Frontal cortex (tissue), 3 donors: ENCODE measurements at regions not wholly inside any gene's neighbourhood (a gene's known extent, or its start where the extent isn't known, plus 50 kb on each side); places are given as distances from the start of the nearest gene placed in this dataset.

ENCODE experiments used
- DNase-seq, 2 donors: peaks; one replicate each; pipeline ENCODE4 v3.0.0; 2012; ENCODE audit warnings: low spot score in 2 of 2
- FAIRE-seq: peaks from 2 replicates; lab custom pipeline; 2012; peaks lifted over from hg19 to GRCh38; lab: Jason Lieb, UNC
- donor health status: control.
- donor health status: control.
- donor health status: control.

- FAIRE-seq = no peak
- no peak for DNase-seq
Observed at GRCh38 chr13:22496803-22497508, 683.8 kb upstream of the SGCG start.

GRCh38 chr13:22497991-22498780 is 682.6 kb upstream of the SGCG start:
- DNase-seq (no peak), FAIRE-seq (no peak)

GRCh38 chr13:22499919-22500318 is 680.9 kb upstream of the SGCG start:
- DNase-seq (no peak), FAIRE-seq (no peak)

- no peak for DNase-seq
- FAIRE-seq = no peak
Observed at GRCh38 chr13:22505489-22505888, 675.3 kb upstream of the SGCG start.

- DNase-seq (no peak), FAIRE-seq (no peak)
Observed at GRCh38 chr13:22506096-22506691, 674.6 kb upstream of the SGCG start.

GRCh38 chr13:22517544-22517943 is 663.2 kb upstream of the SGCG start:
- FAIRE-seq = no peak
- no peak for DNase-seq

- no peak for FAIRE-seq
- DNase-seq = no peak
Observed at GRCh38 chr13:22536851-22537250, 643.9 kb upstream of the SGCG start.

- no peak for FAIRE-seq
- no peak for DNase-seq
Observed at GRCh38 chr13:22538400-22538799, 642.4 kb upstream of the SGCG start.

- FAIRE-seq = no peak
Observed at GRCh38 chr13:22549126-22549525, 631.7 kb upstream of the SGCG start.

GRCh38 chr13:22561581-22561980 is 619.2 kb upstream of the SGCG start:
- no peak for DNase-seq
- FAIRE-seq = no peak

More at GRCh38 chr13:22549126-22549525, 631.7 kb upstream of the SGCG start:
- no peak for DNase-seq

GRCh38 chr13:22562116-22562515 is 618.7 kb upstream of the SGCG start:
- FAIRE-seq = no peak

GRCh38 chr13:22563272-22563671 is 617.5 kb upstream of the SGCG start:
- no peak for DNase-seq
- FAIRE-seq = peak; percentile 58

More at GRCh38 chr13:22562116-22562515, 618.7 kb upstream of the SGCG start:
- no peak for DNase-seq

GRCh38 chr13:22569811-22570210 is 611.0 kb upstream of the SGCG start:
- FAIRE-seq = no peak
- DNase-seq = no peak

- DNase-seq (no peak), FAIRE-seq (no peak)
Observed at GRCh38 chr13:22589880-22590279, 590.9 kb upstream of the SGCG start.

- DNase-seq (no peak), FAIRE-seq (no peak)
Observed at GRCh38 chr13:22592515-22592914, 588.3 kb upstream of the SGCG start.

GRCh38 chr13:22594041-22594440 is 586.7 kb upstream of the SGCG start:
- FAIRE-seq (no peak), DNase-seq (no peak)

- DNase-seq (no peak), FAIRE-seq (no peak)
Observed at GRCh38 chr13:22596171-22596863, 584.5 kb upstream of the SGCG start.

GRCh38 chr13:22599156-22599555 is 581.6 kb upstream of the SGCG start:
- DNase-seq (no peak), FAIRE-seq (no peak)

- no peak for DNase-seq
- no peak for FAIRE-seq
Observed at GRCh38 chr13:22618002-22618401, 562.8 kb upstream of the SGCG start.

GRCh38 chr13:22625691-22626090 is 555.1 kb upstream of the SGCG start:
- DNase-seq (no peak), FAIRE-seq (no peak)
